Panc1 (cell line): ENCODE measurements at regions not wholly inside any gene's neighbourhood (a gene's known extent, or its start where the extent isn't known, plus 50 kb on each side); places are given as distances from the start of the nearest gene placed in this dataset.

Experiments
- CTCF ChIP-seq: fragments of 450-650 bp; IDR thresholded peaks from 2 replicates; pipeline ENCODE4 v1.5.1; 2017; ENCODE audit warnings: mild to moderate bottlenecking
- POLR2AphosphoS5 ChIP-seq: IDR thresholded peaks from 2 replicates; pipeline ENCODE4 v1.6.1; 2012; ENCODE audit warnings: mild to moderate bottlenecking, low read depth, low read length, moderate library complexity
- SIN3A ChIP-seq: IDR thresholded peaks from 2 replicates; pipeline ENCODE4 v1.6.1; 2012; ENCODE audit warnings: low read depth, mild to moderate bottlenecking, low read length, moderate library complexity, borderline replicate concordance; ENCODE audit not compliant: insufficient read depth
- TCF7L2 ChIP-seq: IDR thresholded peaks from 2 replicates; pipeline ENCODE4 v1.6.1; 2011; ENCODE audit warnings: mild to moderate bottlenecking, low read depth, low read length, inconsistent platforms
- TF ChIP-seq, protein P1 (sequence below), 2 experiments: IDR thresholded peaks; 2 replicates each; pipeline ENCODE4 v1.6.1; 2011 to 2012; ENCODE audit warnings: low read depth in 2 of 2, control low read depth in 1 of 2, low read length in 1 of 2, mild to moderate bottlenecking in 1 of 2, moderate library complexity in 1 of 2; ENCODE audit not compliant: insufficient read depth in 1 of 2

- TF ChIP-seq CTCF (no peak), POLR2AphosphoS5 (no peak), TCF7L2 (no peak), SIN3A (no peak)
- TF ChIP-seq, protein P1, sequence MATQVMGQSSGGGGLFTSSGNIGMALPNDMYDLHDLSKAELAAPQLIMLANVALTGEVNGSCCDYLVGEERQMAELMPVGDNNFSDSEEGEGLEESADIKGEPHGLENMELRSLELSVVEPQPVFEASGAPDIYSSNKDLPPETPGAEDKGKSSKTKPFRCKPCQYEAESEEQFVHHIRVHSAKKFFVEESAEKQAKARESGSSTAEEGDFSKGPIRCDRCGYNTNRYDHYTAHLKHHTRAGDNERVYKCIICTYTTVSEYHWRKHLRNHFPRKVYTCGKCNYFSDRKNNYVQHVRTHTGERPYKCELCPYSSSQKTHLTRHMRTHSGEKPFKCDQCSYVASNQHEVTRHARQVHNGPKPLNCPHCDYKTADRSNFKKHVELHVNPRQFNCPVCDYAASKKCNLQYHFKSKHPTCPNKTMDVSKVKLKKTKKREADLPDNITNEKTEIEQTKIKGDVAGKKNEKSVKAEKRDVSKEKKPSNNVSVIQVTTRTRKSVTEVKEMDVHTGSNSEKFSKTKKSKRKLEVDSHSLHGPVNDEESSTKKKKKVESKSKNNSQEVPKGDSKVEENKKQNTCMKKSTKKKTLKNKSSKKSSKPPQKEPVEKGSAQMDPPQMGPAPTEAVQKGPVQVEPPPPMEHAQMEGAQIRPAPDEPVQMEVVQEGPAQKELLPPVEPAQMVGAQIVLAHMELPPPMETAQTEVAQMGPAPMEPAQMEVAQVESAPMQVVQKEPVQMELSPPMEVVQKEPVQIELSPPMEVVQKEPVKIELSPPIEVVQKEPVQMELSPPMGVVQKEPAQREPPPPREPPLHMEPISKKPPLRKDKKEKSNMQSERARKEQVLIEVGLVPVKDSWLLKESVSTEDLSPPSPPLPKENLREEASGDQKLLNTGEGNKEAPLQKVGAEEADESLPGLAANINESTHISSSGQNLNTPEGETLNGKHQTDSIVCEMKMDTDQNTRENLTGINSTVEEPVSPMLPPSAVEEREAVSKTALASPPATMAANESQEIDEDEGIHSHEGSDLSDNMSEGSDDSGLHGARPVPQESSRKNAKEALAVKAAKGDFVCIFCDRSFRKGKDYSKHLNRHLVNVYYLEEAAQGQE (IDR thresholded peaks at IDR 0.05; ENCODE audit: insufficient read depth in 1 of 2, low read depth in 2 of 2, low read length in 1 of 2) = no peak
Observed at GRCh38 chr10:44439239-44439957, 54.5 kb upstream of the CXCL12 start.
